ENCODE measurements at regions not wholly inside any gene's neighbourhood (a gene's known extent, or its start where the extent isn't known, plus 50 kb on each side); places are given as distances from the start of the nearest gene placed in this dataset.

DNA sequence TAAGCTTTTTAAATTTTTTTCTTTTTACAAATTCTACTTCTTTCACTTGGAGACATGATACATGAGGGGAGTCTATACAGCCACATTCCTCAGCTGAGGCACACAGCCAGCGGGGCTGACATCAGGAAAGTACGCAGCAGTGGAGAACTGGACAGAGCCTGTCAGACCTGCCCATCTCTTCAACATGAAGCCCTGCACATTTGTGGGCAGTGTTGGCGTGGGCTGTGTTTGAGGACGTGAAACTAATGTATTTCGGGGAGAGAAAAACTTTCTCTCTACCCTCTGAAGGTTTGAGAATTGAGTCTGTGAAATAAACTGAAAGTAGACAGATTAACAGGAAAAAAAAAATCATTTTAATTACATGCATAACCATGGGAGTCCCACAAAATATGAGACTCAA is 84.8 kb upstream of the HTATIP2 start:
- Histone ChIP-seq H3K27me3 (no peaks in the 10 kb centered on the region), H3K4me3 (no peak overlapping the region), H3K9me3 (ENCODE audit: low read depth) (no peaks in the 10 kb centered on the region), H3K36me3 (no peaks in the 10 kb centered on the region), H3K27ac (no peak overlapping the region), H3K4me1 (ENCODE audit: low read depth) (peaks cover 13% of the 10 kb centered on the region)
- DNase-seq (ENCODE audit: low read depth in 1 of 2, low spot score in 1 of 2): peak in 1 of 2 donors; percentile 5
- TF ChIP-seq CTCF (IDR thresholded peaks at IDR 0.05; ENCODE audit: low read depth, low read length): no peak

GRCh38 chr11:20277014-20277413 is 86.5 kb upstream of the HTATIP2 start:
- H3K4me1 ChIP-seq (ENCODE audit: low read depth): peaks cover 17% of the 10 kb centered on the region
- H3K4me3 ChIP-seq: no peak overlapping the region
- no peak for TF ChIP-seq CTCF (IDR thresholded peaks at IDR 0.05; ENCODE audit: low read depth, low read length)
- DNase-seq (ENCODE audit: low read depth in 1 of 2, low spot score in 1 of 2): no peak
- H3K27me3 ChIP-seq: no peaks in the 10 kb centered on the region
- no peak overlapping the region for H3K27ac ChIP-seq
- no peaks in the 10 kb centered on the region for H3K9me3 ChIP-seq (ENCODE audit: low read depth)
- no peaks in the 10 kb centered on the region for H3K36me3 ChIP-seq

- no peaks in the 10 kb centered on the region for H3K36me3 ChIP-seq
- TF ChIP-seq CTCF (IDR thresholded peaks at IDR 0.05; ENCODE audit: low read depth, low read length): no peak
- no peak for DNase-seq (ENCODE audit: low read depth in 1 of 2, low spot score in 1 of 2)
- no peaks in the 10 kb centered on the region for H3K9me3 ChIP-seq (ENCODE audit: low read depth)
- H3K4me3 ChIP-seq: no peak overlapping the region
- H3K4me1 ChIP-seq (ENCODE audit: low read depth): peaks cover 17% of the 10 kb centered on the region
- H3K27ac ChIP-seq: no peak overlapping the region
- no peaks in the 10 kb centered on the region for H3K27me3 ChIP-seq
Observed at GRCh38 chr11:20275987-20276965, 87.2 kb upstream of the HTATIP2 start.

GRCh38 chr11:20274031-20274430 is 89.5 kb upstream of the HTATIP2 start:
- Histone ChIP-seq H3K4me3 (no peak overlapping the region), H3K27ac (peak overlapping the region; percentile 0), H3K9me3 (ENCODE audit: low read depth) (no peaks in the 10 kb centered on the region), H3K4me1 (ENCODE audit: low read depth) (peaks cover 17% of the 10 kb centered on the region), H3K36me3 (no peaks in the 10 kb centered on the region), H3K27me3 (no peaks in the 10 kb centered on the region)
- no peak for TF ChIP-seq CTCF (IDR thresholded peaks at IDR 0.05; ENCODE audit: low read depth, low read length)
- peak in 1 of 2 donors; percentile 55 for DNase-seq (ENCODE audit: low read depth in 1 of 2, low spot score in 1 of 2)

GRCh38 chr11:20261526-20261925 is 101.3 kb upstream of the DBX1 start:
- H3K4me1 ChIP-seq (ENCODE audit: low read depth): no peaks in the 10 kb centered on the region
- H3K27me3 ChIP-seq: no peaks in the 10 kb centered on the region
- H3K27ac ChIP-seq: no peak overlapping the region
- DNase-seq (ENCODE audit: low read depth in 1 of 2, low spot score in 1 of 2): peak in 1 of 2 donors; percentile 16
- H3K36me3 ChIP-seq: no peaks in the 10 kb centered on the region
- H3K9me3 ChIP-seq (ENCODE audit: low read depth): no peaks in the 10 kb centered on the region
- TF ChIP-seq CTCF (IDR thresholded peaks at IDR 0.05; ENCODE audit: low read depth, low read length): no peak
- H3K4me3 ChIP-seq: no peak overlapping the region
